ENCODE measurements at regions not wholly inside any gene's neighbourhood (a gene's known extent, or its start where the extent isn't known, plus 50 kb on each side); places are given as distances from the start of the nearest gene placed in this dataset.

- Histone ChIP-seq H3K4me3 (no peak overlapping the region), H3K4me1 (no peaks in the 10 kb centered on the region), H3K27ac (no peak overlapping the region), H3K9me3 (peaks cover 0 to 3% (median 0%) of the 10 kb centered on the region in 4 donors), H3K27me3 (no peaks in the 10 kb centered on the region), H3K36me3 (no peaks in the 10 kb centered on the region)
- TF ChIP-seq, protein P1, sequence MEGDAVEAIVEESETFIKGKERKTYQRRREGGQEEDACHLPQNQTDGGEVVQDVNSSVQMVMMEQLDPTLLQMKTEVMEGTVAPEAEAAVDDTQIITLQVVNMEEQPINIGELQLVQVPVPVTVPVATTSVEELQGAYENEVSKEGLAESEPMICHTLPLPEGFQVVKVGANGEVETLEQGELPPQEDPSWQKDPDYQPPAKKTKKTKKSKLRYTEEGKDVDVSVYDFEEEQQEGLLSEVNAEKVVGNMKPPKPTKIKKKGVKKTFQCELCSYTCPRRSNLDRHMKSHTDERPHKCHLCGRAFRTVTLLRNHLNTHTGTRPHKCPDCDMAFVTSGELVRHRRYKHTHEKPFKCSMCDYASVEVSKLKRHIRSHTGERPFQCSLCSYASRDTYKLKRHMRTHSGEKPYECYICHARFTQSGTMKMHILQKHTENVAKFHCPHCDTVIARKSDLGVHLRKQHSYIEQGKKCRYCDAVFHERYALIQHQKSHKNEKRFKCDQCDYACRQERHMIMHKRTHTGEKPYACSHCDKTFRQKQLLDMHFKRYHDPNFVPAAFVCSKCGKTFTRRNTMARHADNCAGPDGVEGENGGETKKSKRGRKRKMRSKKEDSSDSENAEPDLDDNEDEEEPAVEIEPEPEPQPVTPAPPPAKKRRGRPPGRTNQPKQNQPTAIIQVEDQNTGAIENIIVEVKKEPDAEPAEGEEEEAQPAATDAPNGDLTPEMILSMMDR (IDR thresholded peaks at IDR 0.05): no peak
- TF ChIP-seq POLR2A (IDR thresholded peaks at IDR 0.05) (no peak), POLR2AphosphoS5 (IDR thresholded peaks at IDR 0.05) (no peak), EP300 (IDR thresholded peaks at IDR 0.05) (no peak)
- DNase-seq: no peak
- WGBS, 2 donors: 16 to 27% methylated on average over 3 of the region's 3 CpGs
- intact Hi-C loops (cut with DNase I): no loop called here
These were observed 727.0 kb downstream of the TYW1 start for GRCh38 chr7:67723591-67723990.

- intact Hi-C loops (cut with DNase I): no loop called here
- no peaks in the 10 kb centered on the region for H3K4me1 ChIP-seq
- no peak overlapping the region for H3K27ac ChIP-seq
- no peaks in the 10 kb centered on the region for H3K36me3 ChIP-seq
- WGBS, 2 donors: 49 to 68% methylated on average over 5 of the region's 5 CpGs
- H3K27me3 ChIP-seq: no peaks in the 10 kb centered on the region
- no peak overlapping the region for H3K4me3 ChIP-seq
- no peak for DNase-seq
- TF ChIP-seq EP300 (IDR thresholded peaks at IDR 0.05) (no peak), POLR2A (IDR thresholded peaks at IDR 0.05) (no peak), POLR2AphosphoS5 (IDR thresholded peaks at IDR 0.05) (no peak)
- TF ChIP-seq, protein P1 (IDR thresholded peaks at IDR 0.05): no peak
- H3K9me3 ChIP-seq: peaks cover 0 to 3% (median 0%) of the 10 kb centered on the region in 4 donors
These were observed 727.8 kb downstream of the TYW1 start for GRCh38 chr7:67724435-67724834.

DNA sequence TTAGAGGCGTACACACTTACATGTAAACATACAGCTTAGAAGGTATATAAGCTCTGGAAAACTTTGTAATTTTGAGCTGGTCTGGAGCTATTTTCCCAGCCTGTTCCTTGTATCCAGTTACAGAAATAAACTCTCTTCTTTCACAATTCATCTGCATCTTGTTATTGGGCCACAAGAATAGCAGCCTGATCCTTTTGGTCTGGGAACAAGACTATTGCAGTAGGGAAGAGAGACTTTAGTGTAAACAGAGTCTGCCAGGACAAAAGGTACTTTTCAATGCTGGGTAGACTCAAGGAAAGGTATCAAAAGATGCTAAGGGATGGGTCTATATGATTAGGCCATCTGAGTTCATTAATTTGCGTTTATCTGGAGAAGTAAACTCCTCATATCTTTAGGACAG lies 728.3 kb downstream of the TYW1 start:
- H3K4me3 ChIP-seq: no peak overlapping the region
- TF ChIP-seq, protein P1 (IDR thresholded peaks at IDR 0.05): no peak
- no peak for TF ChIP-seq POLR2A (IDR thresholded peaks at IDR 0.05)
- TF ChIP-seq POLR2AphosphoS5 (IDR thresholded peaks at IDR 0.05): no peak
- TF ChIP-seq EP300 (IDR thresholded peaks at IDR 0.05): no peak
- intact Hi-C loops (cut with DNase I): no loop called here
- DNase-seq: no peak
- no peaks in the 10 kb centered on the region for H3K4me1 ChIP-seq
- WGBS, 2 donors: 75 to 83% methylated on average over 2 of the region's 2 CpGs
- no peaks in the 10 kb centered on the region for H3K27me3 ChIP-seq
- H3K27ac ChIP-seq: no peak overlapping the region
- H3K36me3 ChIP-seq: no peaks in the 10 kb centered on the region
- peaks cover 0 to 3% (median 0%) of the 10 kb centered on the region in 4 donors for H3K9me3 ChIP-seq

- TF ChIP-seq, protein P1 (IDR thresholded peaks at IDR 0.05): no peak
- no peak for TF ChIP-seq POLR2AphosphoS5 (IDR thresholded peaks at IDR 0.05)
- no peak for TF ChIP-seq POLR2A (IDR thresholded peaks at IDR 0.05)
- TF ChIP-seq EP300 (IDR thresholded peaks at IDR 0.05): no peak
- WGBS, 2 donors: 52 to 66% methylated on average over 3 of the region's 3 CpGs
- no peaks in the 10 kb centered on the region for H3K4me1 ChIP-seq
- no peak for DNase-seq
- no peaks in the 10 kb centered on the region for H3K36me3 ChIP-seq
- intact Hi-C loops (cut with DNase I): no loop called here
- no peak overlapping the region for H3K27ac ChIP-seq
- no peaks in the 10 kb centered on the region for H3K27me3 ChIP-seq
- H3K4me3 ChIP-seq: no peak overlapping the region
- H3K9me3 ChIP-seq: peaks cover 0 to 3% (median 0%) of the 10 kb centered on the region in 4 donors
These were observed 728.8 kb downstream of the TYW1 start for GRCh38 chr7:67725423-67725822.

- H3K4me1 ChIP-seq: no peaks in the 10 kb centered on the region
- 61 to 67% methylated on average over 7 of the region's 7 CpGs for WGBS, 2 donors
- intact Hi-C loops (cut with DNase I): no loop called here
- H3K27me3 ChIP-seq: no peaks in the 10 kb centered on the region
- DNase-seq: no peak
- peaks cover 0 to 3% (median 0%) of the 10 kb centered on the region in 4 donors for H3K9me3 ChIP-seq
- H3K4me3 ChIP-seq: no peak overlapping the region
- H3K36me3 ChIP-seq: no peaks in the 10 kb centered on the region
- no peak for TF ChIP-seq EP300 (IDR thresholded peaks at IDR 0.05)
- TF ChIP-seq, protein P1 (IDR thresholded peaks at IDR 0.05): no peak
- TF ChIP-seq POLR2A (IDR thresholded peaks at IDR 0.05): no peak
- TF ChIP-seq POLR2AphosphoS5 (IDR thresholded peaks at IDR 0.05): no peak
- H3K27ac ChIP-seq: no peak overlapping the region
These were observed 733.1 kb downstream of the TYW1 start for GRCh38 chr7:67729771-67730170.
